Right lobe of liver (tissue), 6 donors: ENCODE measurements at regions not wholly inside any gene's neighbourhood (a gene's known extent, or its start where the extent isn't known, plus 50 kb on each side); places are given as distances from the start of the nearest gene placed in this dataset.

ENCODE experiments used
- ATAC-seq, 4 donors: fragments of 200-7000 bp; cut with Tn5 transposase; one replicate each; pipeline ENCODE4 v1.9.1; 2020; ENCODE audit warnings: mild to moderate bottlenecking in 4 of 4, moderate library complexity in 4 of 4
- DNase-seq, 3 donors: peaks; one replicate each; pipeline ENCODE4 v3.0.0-alpha.2; 2020
- H3K27ac ChIP-seq, 3 donors: fragments of 200-600 bp; one replicate each; pipeline ENCODE4 v1.8.0; 2022
- H3K27me3 ChIP-seq, 2 donors: fragments of 200-600 bp; one replicate each; pipeline ENCODE4 v1.8.0; 2022
- H3K36me3 ChIP-seq, 4 donors: fragments of 200-600 bp; sonication (generic) in 1 of 4; one replicate each; pipeline versions ENCODE4 v1.5.1 to v1.8.0; 2017 to 2022; ENCODE audit warnings: control low read depth in 1 of 4
- H3K4me1 ChIP-seq, 4 donors: fragments of 200-600 bp; sonication (generic) in 1 of 4; one replicate each; pipeline versions ENCODE4 v1.5.1 to v1.8.0; 2017 to 2022; ENCODE audit warnings: control low read depth in 1 of 4
- H3K4me3 ChIP-seq, 3 donors: fragments of 200-600 bp; one replicate each; pipeline ENCODE4 v1.8.0; 2022
- H3K9me3 ChIP-seq, 4 donors: fragments of 200-600 bp; sonication (generic) in 1 of 4; one replicate each; pipeline versions ENCODE4 v1.5.1 to v1.8.0; 2017 to 2022; ENCODE audit warnings: control low read depth in 1 of 4
- POLR2A ChIP-seq: fragments of 450-650 bp; IDR thresholded peaks from one replicate; pipeline ENCODE4 v1.6.1; 2017; ENCODE audit warnings: antibody characterized with exemption, mild to moderate bottlenecking
- WGBS: methylation state at CpG from one replicate; pipeline ENCODE4 v1.1.6; 2018; ENCODE audit warnings: low coverage, low lambda C conversion rate; ENCODE audit not compliant: insufficient coverage; ENCODE audit errors: missing lambda C conversion rate; 5-methylcytosine and 5-hydroxymethylcytosine counted together
- intact Hi-C, 2 donors: fragments of 100-400 bp; cut with DNase I; formaldehyde crosslinking; loops; one replicate each; pipeline versions ENCODE4 v1.11.2 to v1.14.1; 2022
- TF ChIP-seq, protein P1 (sequence below), 4 donors: fragments of 200-600 bp in 3 of 4; fragments of 450-650 bp in 1 of 4; IDR thresholded peaks; one replicate each; pipeline versions ENCODE4 v1.5.1 to v1.8.0; 2016 to 2022; ENCODE audit warnings: antibody characterized with exemption in 4 of 4, mild to moderate bottlenecking in 2 of 4
- donor health status: DM: no; HTN: yes; CAD: no.
- donor health status: DM: no; HTN: no; CAD: no.
- donor health status: DM: no; HTN: no; CAD: no.
- donor health status: DM: no; HTN: yes; CAD: no.
- donor health status: DM: no; HTN: yes; CAD: no.

DNA sequence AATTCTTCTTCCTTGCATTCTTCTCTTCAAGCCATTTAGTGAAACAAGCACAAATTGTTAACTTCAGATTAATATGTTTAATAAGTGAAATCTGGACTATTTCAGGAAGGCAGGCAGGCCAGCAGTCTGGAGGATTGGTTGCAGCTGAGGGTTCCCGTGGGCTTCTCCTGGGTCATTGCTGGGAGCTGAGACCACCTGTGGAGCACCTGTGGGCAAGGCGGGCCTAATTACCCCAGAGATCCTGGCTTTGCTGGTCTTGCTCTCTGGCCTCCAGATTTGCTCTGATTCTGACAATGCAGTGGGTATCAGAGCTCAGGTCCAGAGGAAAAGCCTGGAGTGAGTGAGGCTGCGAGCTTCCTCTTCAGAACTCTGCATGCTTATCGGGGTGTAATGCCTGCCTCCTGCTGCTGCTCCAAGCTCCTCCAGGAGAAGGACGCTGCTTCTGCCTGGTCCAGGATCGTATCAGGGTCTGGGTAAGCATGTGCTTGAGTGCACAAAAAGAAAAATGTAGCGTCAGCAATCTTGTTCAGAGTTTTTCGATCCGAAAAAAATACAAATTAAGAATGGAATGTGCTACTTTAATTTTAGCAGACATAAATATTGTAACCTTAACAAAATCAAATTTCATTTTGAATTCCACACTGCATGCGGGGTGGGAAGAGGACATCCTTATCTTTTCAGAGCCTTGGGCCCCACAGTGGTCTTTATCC lies 93.8 kb downstream of the TMEM30B start:
- H3K9me3 ChIP-seq: no peaks in the 10 kb centered on the region
- no peaks in the 10 kb centered on the region for H3K27me3 ChIP-seq
- WGBS: 54% methylated on average over 10 of the region's 10 CpGs
- H3K4me3 ChIP-seq: no peak overlapping the region
- H3K4me1 ChIP-seq: peaks cover 0 to 5% (median 0%) of the 10 kb centered on the region in 4 donors
- no peaks in the 10 kb centered on the region for H3K36me3 ChIP-seq
- no peak overlapping the region for H3K27ac ChIP-seq
- ATAC-seq (no peak), DNase-seq (no peak)
- no peak for TF ChIP-seq POLR2A
- intact Hi-C loops: no loop called here

DNA sequence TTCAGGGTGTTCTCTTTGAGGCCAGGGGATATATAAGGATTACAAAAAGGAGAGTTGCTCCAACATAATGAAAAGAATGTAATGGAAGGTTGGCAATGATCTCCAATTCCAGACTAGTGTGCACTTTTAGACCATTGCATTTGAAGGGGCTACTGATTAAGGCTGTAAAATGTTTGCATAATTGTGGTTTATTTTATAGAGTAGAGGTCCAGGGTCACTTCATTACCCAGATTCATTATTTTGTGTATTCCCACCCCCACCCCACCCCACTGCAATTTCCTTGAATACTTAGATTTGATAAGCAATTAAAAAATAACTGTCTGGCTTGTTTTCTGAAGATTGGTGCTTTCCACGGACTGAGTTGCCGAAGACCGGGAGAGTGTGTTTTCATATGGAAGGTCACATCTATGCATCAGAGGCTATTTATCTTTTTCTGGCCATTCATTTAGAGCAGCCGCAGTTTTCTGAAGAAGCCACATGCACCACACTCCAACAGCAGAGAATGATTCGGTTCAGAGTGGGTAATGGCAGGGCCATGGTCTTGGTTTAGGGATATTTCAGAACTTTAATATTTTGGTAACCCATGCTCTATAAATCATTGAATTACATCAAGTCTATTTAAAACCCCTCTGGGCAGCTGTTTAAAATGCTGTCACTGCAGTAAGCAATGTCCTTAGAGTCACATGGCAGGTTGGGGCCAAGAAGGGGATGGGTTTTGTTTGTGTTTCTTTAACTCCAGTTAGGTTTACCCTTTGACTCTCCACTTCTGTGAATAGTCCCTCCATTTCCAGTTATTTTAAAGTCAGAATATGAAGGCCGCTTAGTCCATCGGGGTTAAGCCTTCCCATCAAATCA lies 94.6 kb downstream of the TMEM30B start:
- Histone ChIP-seq H3K9me3 (no peaks in the 10 kb centered on the region), H3K4me3 (no peak overlapping the region), H3K36me3 (no peaks in the 10 kb centered on the region), H3K4me1 (peaks cover 0 to 5% (median 0%) of the 10 kb centered on the region in 4 donors), H3K27ac (no peak overlapping the region), H3K27me3 (no peaks in the 10 kb centered on the region)
- ATAC-seq (no peak), DNase-seq (no peak)
- TF ChIP-seq POLR2A: no peak
- TF ChIP-seq, protein P1, sequence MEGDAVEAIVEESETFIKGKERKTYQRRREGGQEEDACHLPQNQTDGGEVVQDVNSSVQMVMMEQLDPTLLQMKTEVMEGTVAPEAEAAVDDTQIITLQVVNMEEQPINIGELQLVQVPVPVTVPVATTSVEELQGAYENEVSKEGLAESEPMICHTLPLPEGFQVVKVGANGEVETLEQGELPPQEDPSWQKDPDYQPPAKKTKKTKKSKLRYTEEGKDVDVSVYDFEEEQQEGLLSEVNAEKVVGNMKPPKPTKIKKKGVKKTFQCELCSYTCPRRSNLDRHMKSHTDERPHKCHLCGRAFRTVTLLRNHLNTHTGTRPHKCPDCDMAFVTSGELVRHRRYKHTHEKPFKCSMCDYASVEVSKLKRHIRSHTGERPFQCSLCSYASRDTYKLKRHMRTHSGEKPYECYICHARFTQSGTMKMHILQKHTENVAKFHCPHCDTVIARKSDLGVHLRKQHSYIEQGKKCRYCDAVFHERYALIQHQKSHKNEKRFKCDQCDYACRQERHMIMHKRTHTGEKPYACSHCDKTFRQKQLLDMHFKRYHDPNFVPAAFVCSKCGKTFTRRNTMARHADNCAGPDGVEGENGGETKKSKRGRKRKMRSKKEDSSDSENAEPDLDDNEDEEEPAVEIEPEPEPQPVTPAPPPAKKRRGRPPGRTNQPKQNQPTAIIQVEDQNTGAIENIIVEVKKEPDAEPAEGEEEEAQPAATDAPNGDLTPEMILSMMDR (IDR thresholded peaks at IDR 0.05): no peak
- intact Hi-C loops: no loop called here
- 74% methylated on average over 7 of the region's 7 CpGs for WGBS

DNA sequence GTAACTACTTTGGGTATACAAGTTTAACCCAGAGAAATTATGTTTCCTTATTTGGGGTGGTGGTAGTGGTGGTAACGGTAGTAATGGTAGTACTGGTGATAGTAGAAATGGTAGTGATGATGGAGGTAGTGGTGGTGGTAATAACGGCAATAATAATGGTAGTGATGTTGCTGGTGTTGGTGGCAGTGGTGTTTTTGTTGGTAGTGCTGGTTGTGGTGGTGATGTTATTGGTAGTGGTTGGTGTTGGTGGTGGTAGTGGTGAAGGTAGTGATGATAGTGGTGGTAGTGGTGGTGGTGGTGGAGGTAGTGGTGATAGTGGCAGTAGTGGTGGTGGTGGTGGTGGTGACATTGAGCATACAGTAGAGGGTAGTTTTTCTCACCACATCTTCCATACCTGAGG lies 95.6 kb downstream of the TMEM30B start:
- ATAC-seq (no peak), DNase-seq (no peak)
- no peaks in the 10 kb centered on the region for H3K27me3 ChIP-seq
- H3K4me3 ChIP-seq: no peak overlapping the region
- no peak overlapping the region for H3K27ac ChIP-seq
- H3K4me1 ChIP-seq: peaks cover 0 to 5% (median 0%) of the 10 kb centered on the region in 4 donors
- no peaks in the 10 kb centered on the region for H3K9me3 ChIP-seq
- no peaks in the 10 kb centered on the region for H3K36me3 ChIP-seq
- intact Hi-C loops: no loop called here
- 50% methylated on average over 2 of the region's 2 CpGs for WGBS
- TF ChIP-seq, protein P1 (IDR thresholded peaks at IDR 0.05): no peak
- TF ChIP-seq POLR2A: no peak

DNA sequence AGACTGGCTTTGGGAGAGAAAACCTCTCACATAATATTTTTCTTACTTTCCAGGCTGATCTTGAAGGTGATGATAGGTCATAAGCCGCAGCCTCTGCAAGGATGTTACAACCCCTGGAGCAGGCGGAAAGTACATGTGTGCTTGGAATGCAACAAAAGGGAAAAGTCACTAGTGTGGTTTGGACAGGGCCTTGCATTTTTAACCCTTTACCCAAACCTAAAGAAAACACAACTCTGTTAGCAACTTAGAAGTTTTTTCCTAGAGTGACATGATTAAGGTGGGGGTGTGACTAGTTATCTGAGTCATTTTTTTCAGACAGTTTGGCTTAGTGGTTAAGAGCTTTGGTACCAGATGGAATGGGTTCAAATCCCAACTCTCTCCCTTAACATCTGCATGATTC lies 97.0 kb downstream of the TMEM30B start:
- Histone ChIP-seq H3K27me3 (no peaks in the 10 kb centered on the region), H3K9me3 (no peaks in the 10 kb centered on the region), H3K27ac (no peak overlapping the region), H3K4me3 (no peak overlapping the region), H3K36me3 (no peaks in the 10 kb centered on the region), H3K4me1 (peaks cover 0 to 2% (median 0%) of the 10 kb centered on the region in 4 donors)
- ATAC-seq: no peak
- intact Hi-C loops: no loop called here
- TF ChIP-seq, protein P1 (IDR thresholded peaks at IDR 0.05): no peak
- TF ChIP-seq POLR2A: no peak
- no peak for DNase-seq
- WGBS: 88% methylated on average over 2 of the region's 2 CpGs
